Gastroesophageal sphincter (tissue), 3 donors: ENCODE measurements at regions not wholly inside any gene's neighbourhood (a gene's known extent, or its start where the extent isn't known, plus 50 kb on each side); places are given as distances from the start of the nearest gene placed in this dataset.

Experiments used
- CTCF ChIP-seq, 4 experiments: fragments of 200-600 bp in 2 of 4; fragments of 450-650 bp in 2 of 4; sonication (generic) in 1 of 4; IDR thresholded peaks; one replicate each; pipeline ENCODE4 v1.5.1; 2017 to 2019; ENCODE audit warnings: antibody characterized with exemption in 4 of 4, mild to moderate bottlenecking in 2 of 4, moderate library complexity in 2 of 4
- POLR2A ChIP-seq, 2 donors: fragments of 450-650 bp; IDR thresholded peaks; one replicate each; pipeline ENCODE4 v1.6.1; 2017; ENCODE audit warnings: antibody characterized with exemption in 2 of 2, mild to moderate bottlenecking in 2 of 2, moderate library complexity in 1 of 2
- POLR2AphosphoS5 ChIP-seq: sonication (generic); formaldehyde crosslinking; IDR thresholded peaks from one replicate; pipeline ENCODE4 v1.6.1; 2017; ENCODE audit warnings: antibody characterized with exemption

GRCh38 chr6:22925920-22926789 lies 356.8 kb downstream of the HDGFL1 start:
- TF ChIP-seq CTCF (IDR thresholded peaks at IDR 0.05) (no peak), POLR2AphosphoS5 (no peak), POLR2A (IDR thresholded peaks at IDR 0.05) (no peak)
